Stimulated activated CD8-positive, alpha-beta memory T cell treated with anti-CD3 and anti-CD28 coated beads, Interleukin-4, amount 100 ng/mL, for 1 hour (primary cell): ENCODE measurements at regions not wholly inside any gene's neighbourhood (a gene's known extent, or its start where the extent isn't known, plus 50 kb on each side); places are given as distances from the start of the nearest gene placed in this dataset.

Experiments
- DNase-seq, 2 donors: peaks; one replicate each; pipeline ENCODE4 v3.0.0-alpha.2; 2020; ENCODE audit warnings: low read depth in 2 of 2, low spot score in 1 of 2

- no peak for DNase-seq
These were observed 97.7 kb downstream of the CD47 start for GRCh38 chr3:107992976-107993684.

- no peak for DNase-seq
These were observed 99.9 kb downstream of the CD47 start for GRCh38 chr3:107990926-107991325.

GRCh38 chr3:107990433-107990832, 100.4 kb downstream of the CD47 start:
- DNase-seq = no peak

DNA sequence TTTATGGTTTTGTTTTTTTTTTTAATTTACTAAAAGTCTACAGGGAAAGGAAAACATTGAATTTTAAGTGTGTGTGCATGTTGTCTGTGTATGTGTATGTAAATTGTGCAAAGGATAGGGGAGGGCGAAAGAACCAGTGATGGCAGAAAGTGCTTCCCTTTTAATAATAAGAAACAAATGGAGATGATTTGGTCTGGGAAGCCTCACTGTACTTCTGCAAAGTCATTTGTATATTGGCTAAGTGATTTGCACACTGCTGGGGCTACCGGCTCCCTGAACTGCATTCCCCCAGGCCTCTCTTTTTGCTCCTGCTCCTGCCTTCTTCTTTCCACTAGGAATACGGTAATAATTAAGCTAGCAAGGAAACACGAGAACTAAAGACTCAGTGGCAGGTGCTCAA, 101.2 kb downstream of the CD47 start:
- no peak for DNase-seq

DNA sequence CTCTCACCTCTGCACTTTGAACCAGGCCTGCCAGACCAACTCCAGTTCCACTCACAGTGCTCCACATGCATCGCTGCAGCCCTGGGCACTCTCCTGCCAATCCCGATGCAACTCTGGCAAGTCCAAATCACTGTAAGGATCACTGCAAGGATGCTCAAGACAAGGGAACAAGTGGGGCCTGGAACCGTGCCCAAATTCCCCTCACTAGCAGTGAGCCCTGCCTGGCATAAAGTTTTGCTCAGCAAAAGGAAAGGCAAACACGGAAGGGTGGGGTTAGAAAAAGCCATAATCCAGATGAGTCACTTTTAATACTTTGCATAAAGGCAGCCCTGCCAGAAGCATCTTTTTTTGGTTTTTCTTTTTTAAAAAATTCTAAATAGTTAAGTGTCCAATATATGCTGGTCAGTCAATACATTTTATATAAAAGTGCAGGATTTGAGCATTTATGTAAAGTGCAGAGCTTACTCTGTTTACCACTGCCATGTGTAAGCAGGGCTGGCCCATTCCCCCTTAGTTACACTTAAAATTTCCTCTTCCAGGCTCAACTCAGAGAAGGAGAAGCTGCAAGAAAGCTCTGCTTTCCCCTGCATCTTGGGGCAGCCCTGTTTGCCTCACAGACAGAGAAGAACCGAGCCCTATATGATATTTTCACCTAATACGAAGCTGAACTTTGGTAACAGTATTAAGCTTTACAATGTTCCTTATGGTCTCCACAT, 102.2 kb downstream of the CD47 start:
- no peak for DNase-seq

DNA sequence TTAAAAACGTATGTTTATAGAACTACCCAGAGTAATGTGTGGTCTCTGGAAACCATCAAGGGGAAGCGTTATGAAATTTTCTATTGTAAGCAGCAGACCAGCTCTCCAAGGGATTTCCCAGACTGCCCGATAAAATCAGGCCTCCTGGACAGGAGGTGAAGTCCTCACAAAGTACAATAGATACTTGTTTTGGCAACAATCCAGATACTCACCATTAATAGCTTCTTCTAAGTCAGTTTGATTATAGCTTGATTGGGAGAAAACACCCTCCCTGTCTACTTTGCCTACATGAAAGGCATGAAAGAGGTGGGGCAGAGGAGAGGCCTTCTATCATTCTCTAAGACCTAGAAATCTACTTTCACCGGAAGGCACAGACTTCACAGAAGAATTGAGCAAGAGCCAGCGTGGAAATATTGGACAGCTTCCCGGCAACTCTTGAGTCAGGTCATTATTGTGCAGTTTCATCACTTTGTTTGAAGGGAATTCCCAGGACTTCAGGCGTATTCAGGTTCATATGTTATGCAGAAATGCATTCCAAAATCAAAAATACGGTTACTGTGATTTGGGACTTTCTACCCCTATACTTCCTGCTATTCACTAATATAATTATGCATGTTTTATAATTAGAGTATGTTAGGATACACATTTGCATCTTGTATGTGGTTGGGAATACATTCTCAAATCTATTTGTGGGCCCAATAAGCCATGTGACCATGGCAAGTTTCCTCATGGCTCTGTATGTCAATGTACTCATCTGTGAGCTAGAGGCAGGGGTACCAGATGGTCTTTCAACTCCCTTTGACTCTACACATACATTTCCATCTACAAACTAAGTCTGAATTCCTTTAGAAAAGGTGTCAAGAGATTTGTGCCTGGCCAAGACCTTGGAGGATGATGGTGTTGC, 103.5 kb downstream of the CD47 start:
- DNase-seq = no peak

- DNase-seq = no peak
These were observed 104.3 kb downstream of the CD47 start for GRCh38 chr3:107986505-107986904.

- no peak for DNase-seq
These were observed 105.3 kb downstream of the CD47 start for GRCh38 chr3:107985496-107985895.

GRCh38 chr3:107983247-107983646, 107.6 kb downstream of the CD47 start:
- DNase-seq = no peak

GRCh38 chr3:107982165-107982564, 108.7 kb downstream of the CD47 start:
- DNase-seq = no peak

GRCh38 chr3:107981471-107982111, 109.2 kb downstream of the CD47 start:
- DNase-seq = no peak

- no peak for DNase-seq
These were observed 111.3 kb downstream of the CD47 start for GRCh38 chr3:107979538-107979937.

DNA sequence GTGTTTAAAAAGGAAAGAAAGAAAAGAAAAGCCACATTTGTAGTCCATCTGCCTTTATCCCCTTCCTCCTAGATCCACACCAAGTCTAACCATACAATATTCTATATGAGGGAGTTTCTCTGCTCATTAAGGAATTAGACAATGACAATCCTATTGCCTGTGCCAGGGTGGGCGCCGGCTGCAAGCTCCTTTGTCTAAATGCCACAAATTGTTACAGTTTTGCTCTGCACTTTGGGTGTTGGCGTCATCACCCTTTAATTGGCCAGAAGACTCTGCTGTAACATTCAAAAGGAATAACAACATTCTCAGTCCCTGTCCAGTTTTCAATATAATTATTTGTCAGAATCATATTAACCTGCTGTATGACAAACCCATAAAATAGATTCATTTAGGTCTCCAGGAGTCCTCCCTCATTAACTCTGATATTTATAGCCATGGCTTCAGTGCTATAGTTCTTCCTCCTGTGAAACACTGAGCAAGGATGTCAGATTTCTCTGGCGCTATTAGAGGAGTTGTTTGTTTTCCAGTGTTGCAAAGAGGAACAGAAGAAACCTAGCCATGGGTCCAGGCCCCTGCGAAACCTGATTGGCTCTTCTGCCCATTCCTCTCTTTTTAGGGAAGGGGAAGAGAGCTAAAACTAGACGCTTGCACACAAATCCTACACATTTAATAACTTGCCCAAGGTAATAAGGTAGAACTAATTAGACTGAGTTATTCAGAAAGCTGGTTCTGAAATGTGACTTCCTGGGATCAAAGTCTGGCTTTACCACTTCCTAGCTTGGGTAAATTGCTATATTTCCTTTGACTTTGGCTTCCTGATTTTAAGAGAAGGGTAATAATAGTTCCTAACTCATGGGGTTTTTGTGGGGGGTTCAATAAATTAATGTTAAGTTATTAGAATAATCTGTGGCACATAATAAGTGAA, 112.4 kb downstream of the CD47 start:
- no peak for DNase-seq

DNA sequence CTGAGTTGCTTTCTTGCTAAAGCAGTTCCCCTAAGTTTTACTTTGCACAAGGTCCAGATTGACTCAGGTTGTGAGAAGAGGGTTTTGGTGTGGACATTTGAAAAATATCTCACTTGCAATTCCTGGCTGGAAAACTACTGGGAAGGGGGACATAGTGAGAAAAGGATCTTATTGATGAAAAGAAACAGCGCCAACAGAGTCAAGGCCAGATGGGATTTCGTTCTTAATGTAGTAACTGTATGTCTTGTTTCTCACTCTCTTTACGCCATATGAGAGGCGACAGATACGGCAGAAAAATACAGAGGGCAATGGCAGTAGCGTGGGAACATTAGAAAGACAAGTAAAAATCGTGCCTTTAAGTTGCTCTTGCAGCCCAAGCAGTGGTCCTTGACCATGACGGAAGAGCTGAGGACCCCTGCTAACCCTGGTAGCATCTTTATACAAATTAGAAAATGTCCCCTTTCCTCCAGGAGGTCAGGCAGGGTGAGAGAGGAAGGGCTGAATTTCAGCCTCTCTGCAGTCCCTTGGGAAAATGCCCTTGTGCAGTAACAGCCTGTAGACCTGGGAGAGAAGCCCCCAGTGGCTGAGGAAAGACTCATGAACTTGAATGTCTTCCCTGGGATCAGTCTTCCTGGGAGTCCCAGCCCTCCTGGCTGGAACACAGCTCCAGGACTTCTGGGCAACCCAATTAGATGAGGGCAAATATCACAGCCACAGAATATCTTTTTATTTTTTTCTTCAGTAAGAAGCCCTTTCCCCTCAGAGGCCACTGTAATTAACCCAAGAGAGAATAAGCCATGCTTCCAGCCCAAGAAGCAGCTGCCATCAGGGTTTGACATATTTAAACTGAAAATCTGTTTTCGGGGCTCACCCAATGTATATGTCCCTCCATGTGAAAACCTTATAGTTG, 113.4 kb downstream of the CD47 start:
- DNase-seq = no peak

GRCh38 chr3:107976202-107976800, 114.5 kb downstream of the CD47 start:
- DNase-seq = no peak

- no peak for DNase-seq
These were observed 115.2 kb downstream of the CD47 start for GRCh38 chr3:107975529-107976201.

GRCh38 chr3:107973961-107974360, 116.9 kb downstream of the CD47 start:
- no peak for DNase-seq

DNA sequence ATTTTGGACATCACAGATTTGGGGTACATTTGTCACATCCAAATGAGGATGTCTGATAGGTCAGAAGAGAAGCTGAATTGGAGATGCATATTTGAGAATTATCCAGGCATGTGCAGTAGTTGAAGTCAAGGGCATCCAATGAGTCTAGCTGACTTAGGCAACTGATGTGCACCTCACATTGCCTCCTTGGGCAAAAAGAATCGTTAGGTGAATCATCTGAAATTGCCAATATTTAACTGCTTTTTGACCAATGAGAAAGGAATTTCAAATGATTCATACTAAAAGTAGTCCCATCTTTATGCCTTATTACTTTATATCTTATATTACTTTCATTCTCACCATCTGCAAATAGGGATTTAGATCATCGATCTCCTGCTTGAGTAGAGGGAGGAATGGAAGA, 117.7 kb downstream of the CD47 start:
- no peak for DNase-seq
